GM19397 (cell line): ENCODE measurements at regions not wholly inside any gene's neighbourhood (a gene's known extent, or its start where the extent isn't known, plus 50 kb on each side); places are given as distances from the start of the nearest gene placed in this dataset.

ENCODE experiments used
- ATAC-seq: cut with Tn5 transposase; IDR thresholded peaks from one replicate; pipeline ENCODE4 v1.9.1; 2021; ENCODE audit warnings: mild to moderate bottlenecking, moderate library complexity; ENCODE audit not compliant: unreplicated experiment

- ATAC-seq = no peak
These were observed 578.0 kb downstream of the TUSC7 start for GRCh38 chr3:117287602-117288001.

DNA sequence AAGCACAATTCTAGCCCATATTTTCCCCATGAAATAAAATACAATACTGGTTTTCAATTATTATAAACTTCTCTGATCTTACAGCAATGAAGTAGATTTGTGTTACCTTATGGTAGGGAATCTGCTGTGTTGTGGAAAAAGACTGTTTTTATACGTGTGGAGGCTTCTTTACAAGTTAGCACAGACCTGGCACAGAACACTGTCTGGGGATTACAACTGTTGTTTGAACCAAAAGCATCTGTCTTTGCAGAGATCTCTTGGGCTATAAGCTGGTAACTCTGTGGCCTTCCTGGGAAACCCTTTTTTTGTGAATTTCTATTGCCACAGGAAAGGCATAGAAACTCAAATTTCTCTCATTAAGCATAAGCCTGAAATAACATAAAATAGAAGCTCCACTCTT is 581.9 kb downstream of the TUSC7 start:
- no peak for ATAC-seq

DNA sequence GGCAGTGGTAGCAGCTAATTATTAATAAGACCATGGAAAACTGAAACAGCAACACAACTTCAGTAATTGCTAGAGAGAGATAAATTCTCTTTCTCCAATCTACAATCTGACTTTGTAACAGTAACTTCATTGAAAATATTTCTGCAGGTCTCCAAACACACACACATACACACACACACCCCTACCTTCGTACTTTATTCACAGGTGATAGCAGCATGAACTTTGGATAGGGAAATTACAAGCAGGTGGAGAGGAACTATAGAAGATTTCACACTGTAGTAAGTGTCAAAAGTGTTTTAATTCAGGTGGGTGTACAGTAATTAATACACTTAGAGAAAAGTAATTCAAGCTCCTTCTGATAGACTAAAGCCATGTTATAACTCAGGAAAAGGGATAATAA is 587.5 kb downstream of the TUSC7 start:
- ATAC-seq = no peak

DNA sequence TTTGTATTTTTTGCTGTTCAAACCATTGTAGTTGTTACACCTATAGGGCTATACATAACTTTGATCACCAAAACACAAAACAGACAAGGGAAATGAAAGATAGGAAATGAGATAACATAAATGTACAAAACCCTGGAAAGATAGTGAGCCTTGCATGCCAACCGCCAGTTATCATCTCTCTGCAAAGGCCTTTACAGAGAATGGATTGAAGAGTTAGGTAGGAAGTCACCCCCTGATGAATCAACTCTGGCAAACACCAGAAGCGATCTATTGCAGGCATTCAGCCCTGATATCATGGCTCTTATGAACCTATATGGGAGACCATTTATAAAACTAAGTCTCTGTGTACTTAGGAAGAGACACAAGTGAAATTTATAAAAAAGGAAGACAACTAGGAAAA is 588.0 kb downstream of the TUSC7 start:
- ATAC-seq = no peak

GRCh38 chr3:117298273-117298672 is 588.7 kb downstream of the TUSC7 start:
- ATAC-seq = no peak

- ATAC-seq = no peak
These were observed 592.8 kb downstream of the TUSC7 start for GRCh38 chr3:117302428-117302827.

- ATAC-seq = no peak
These were observed 593.9 kb downstream of the TUSC7 start for GRCh38 chr3:117303443-117303842.

GRCh38 chr3:117304681-117305080 is 595.1 kb downstream of the TUSC7 start:
- ATAC-seq = no peak

- ATAC-seq = no peak
These were observed 596.1 kb downstream of the TUSC7 start for GRCh38 chr3:117305681-117306080.

DNA sequence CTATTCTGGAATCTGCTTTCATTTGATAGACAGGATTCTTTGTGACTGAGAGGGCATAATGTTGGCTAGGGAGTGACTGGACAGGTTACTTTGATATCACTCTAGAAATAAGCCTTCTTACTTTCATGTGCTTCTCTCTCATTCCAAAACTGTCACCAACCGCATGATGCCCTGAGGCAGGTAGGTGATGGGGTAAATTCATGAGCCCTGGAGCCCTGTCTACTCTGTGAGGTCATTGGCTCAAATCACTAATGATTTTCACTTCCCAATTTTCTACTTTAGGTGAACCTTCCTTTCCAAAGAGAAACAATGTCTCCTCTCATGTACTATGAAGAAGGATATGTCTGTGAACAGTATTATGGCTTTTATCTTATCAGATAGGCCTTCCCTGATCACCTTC is 596.7 kb downstream of the TUSC7 start:
- peak; percentile 60 for ATAC-seq

- no peak for ATAC-seq
These were observed 598.8 kb downstream of the TUSC7 start for GRCh38 chr3:117308353-117308752.

DNA sequence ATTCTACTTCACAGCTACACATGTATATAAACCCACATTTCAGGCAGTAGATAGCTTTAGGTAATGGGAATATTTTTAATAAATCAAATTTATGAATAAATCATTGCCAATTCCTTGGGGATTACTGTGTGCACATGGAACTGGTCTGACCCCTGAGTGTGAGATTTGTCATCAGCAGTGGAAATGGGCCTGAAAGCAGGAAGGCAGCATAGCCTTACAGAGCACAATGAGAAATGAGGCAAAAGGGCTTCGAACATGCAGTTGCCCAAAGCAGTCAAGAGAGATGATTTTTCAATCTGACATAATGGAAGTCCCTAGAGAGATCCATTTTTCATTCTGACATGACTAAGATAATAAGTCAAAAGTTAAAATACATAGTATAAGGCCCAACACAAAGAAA is 599.2 kb downstream of the TUSC7 start:
- ATAC-seq = no peak

DNA sequence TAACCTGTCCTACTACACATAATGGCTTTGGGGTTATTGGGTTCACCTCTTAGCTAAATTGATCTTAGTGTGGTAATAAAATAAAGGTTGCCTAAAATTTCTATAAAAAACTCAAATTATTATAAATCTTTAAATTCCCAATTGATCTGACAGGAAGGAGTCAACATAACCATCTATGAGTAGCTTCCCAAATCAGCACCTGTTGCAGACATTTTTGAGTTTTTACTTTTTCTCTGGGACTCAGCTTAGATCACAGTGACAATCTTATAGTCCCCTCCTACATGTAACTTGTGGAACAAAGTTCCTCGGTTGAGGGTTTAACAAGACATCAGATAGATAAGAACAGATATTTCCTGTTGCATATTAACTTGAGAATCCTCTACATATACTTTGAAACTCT is 601.0 kb downstream of the TUSC7 start:
- ATAC-seq = no peak

DNA sequence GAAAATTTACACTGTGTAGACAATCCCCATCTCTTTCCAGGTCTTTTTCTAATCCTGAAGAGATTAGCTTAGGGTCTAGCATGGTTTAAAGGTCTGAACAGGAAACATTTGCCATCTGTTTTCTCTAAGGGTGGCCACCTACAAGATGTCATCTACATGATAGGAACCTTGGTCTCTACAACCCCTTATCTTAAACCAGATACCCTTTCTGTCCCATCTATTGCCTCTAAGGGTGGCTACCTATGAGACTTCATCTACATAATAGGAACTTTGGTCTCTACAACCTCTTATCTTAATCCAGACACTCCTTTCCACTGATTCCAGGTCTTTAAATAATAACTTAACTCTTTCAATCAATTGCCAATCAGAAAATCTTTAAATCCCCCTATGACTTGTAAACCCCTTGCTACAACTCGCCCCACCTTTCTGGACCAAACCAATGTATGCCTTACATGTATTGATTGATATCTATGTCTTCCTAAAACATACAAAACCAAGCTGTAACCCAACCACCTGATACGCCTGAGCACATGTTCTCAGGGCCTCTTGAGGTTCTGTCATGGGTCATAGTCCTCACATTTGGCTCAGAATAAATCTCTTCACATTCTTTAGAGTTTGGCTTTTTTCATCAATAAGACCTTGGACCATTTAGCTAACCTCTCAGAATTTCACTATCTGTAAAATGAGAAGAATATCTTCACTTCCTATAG is 605.0 kb downstream of the TUSC7 start:
- no peak for ATAC-seq

DNA sequence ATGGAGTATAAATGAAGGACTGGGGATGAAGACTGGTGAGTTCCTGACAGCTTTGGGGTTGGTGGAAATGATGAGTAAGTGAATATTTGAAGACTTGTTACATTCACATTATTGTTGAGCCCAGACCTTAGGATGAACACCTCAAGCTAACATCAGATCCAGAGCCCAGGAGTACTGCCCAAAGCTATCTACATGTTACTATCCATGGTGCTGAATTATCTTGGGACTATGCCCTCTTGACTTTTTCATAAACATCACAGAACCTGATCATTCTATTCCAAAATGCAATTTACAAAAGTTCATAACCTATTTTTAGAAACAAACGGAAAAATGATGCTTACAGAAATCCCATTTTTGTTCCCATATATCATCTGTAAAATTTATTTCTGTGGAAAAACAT is 613.3 kb downstream of the TUSC7 start:
- ATAC-seq = no peak

GRCh38 chr3:117346901-117347300 is 637.3 kb downstream of the TUSC7 start:
- ATAC-seq = no peak

GRCh38 chr3:117348884-117349283 is 639.3 kb downstream of the TUSC7 start:
- ATAC-seq = no peak

- ATAC-seq = no peak
These were observed 640.0 kb downstream of the TUSC7 start for GRCh38 chr3:117349566-117349965.

- no peak for ATAC-seq
These were observed 640.8 kb downstream of the TUSC7 start for GRCh38 chr3:117350371-117350770.

GRCh38 chr3:117355566-117355965 is 646.0 kb downstream of the TUSC7 start:
- no peak for ATAC-seq

DNA sequence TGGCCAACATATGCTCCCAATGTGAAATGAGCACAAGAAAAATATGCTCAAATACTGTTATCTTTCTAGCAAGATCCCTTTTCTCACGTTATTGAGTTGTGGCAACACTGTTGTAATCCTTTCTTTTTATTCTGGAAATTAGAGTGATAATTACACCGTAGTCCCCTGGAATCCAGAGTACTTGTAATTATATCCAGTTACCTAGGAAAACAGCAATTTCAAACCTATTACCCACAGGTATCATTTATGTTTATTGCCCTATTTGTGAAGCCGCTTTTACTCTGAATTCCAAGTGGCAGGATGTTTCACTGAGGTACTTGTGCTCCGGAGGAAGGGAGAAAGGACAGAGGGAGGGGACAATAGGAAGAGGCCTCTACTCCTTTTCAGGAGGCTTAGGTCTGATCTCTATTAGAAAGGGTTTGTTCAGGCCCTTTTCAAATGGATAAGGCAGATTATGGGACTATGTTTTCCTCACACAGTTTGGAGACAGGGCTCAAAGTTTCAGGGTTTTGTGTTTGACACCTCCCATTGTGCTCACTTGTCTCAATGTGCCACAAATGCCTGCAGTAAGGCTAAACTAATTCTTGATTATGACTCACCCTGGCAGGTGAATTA is 646.6 kb downstream of the TUSC7 start:
- no peak for ATAC-seq

GRCh38 chr3:117358717-117359314 is 649.2 kb downstream of the TUSC7 start:
- ATAC-seq = no peak
